ENCODE measurements at regions not wholly inside any gene's neighbourhood (a gene's known extent, or its start where the extent isn't known, plus 50 kb on each side); places are given as distances from the start of the nearest gene placed in this dataset.

- TF ChIP-seq CTCF (conservative IDR thresholded peaks at IDR 0.05) = no peak
- no peak for TF ChIP-seq ZFX (IDR thresholded peaks at IDR 0.05)
These were observed 335.7 kb downstream of the RPS29 start for GRCh38 chr14:49250517-49250916.

Measured in C4-2B (cell line).